Tibial artery (tissue), 4 donors: ENCODE measurements at regions not wholly inside any gene's neighbourhood (a gene's known extent, or its start where the extent isn't known, plus 50 kb on each side); places are given as distances from the start of the nearest gene placed in this dataset.

ENCODE experiments used
- DNase-seq, 2 donors: peaks; one replicate each; pipeline ENCODE4 v3.0.0-alpha.2; 2019
- H3K27ac ChIP-seq, 2 donors: fragments of 200-600 bp; sonication (generic) in 1 of 2; 1 replicate in 1 of 2; 2 replicates in 1 of 2; pipeline ENCODE4 v1.5.1; 2018 to 2019; ENCODE audit warnings: mild to moderate bottlenecking in 1 of 2
- H3K27me3 ChIP-seq, 2 donors: fragments of 200-600 bp; sonication (generic) in 1 of 2; one replicate each; pipeline versions ENCODE4 v1.5.1 to v1.6.0; 2016 to 2019
- H3K36me3 ChIP-seq, 3 donors: fragments of 200-600 bp; sonication (generic) in 2 of 3; one replicate each; pipeline ENCODE4 v1.5.1; 2016 to 2019; ENCODE audit warnings: mild to moderate bottlenecking in 2 of 3
- H3K4me1 ChIP-seq, 4 donors: fragments of 200-600 bp; sonication (generic) in 2 of 4; 1 replicate in 3 of 4; 2 replicates in 1 of 4; pipeline ENCODE4 v1.5.1; 2016 to 2019
- H3K4me3 ChIP-seq, 2 donors: fragments of 200-600 bp; sonication (generic) in 1 of 2; 1 replicate in 1 of 2; 2 replicates in 1 of 2; pipeline ENCODE4 v1.5.1; 2018 to 2019; ENCODE audit warnings: mild to moderate bottlenecking in 2 of 2
- H3K9me3 ChIP-seq, 3 donors: fragments of 200-600 bp; sonication (generic) in 1 of 3; one replicate each; pipeline ENCODE4 v1.5.1; 2016 to 2019
- intact Hi-C: fragments of 100-400 bp; cut with DNase I; formaldehyde crosslinking; loops from one replicate; pipeline ENCODE4 v1.15.0; 2023; ENCODE audit warnings: low total_unique reads
- TF ChIP-seq, protein P1 (sequence below), 2 experiments: fragments of 200-600 bp in 1 of 2; fragments of 450-650 bp in 1 of 2; IDR thresholded peaks; one replicate each; pipeline ENCODE4 v1.5.1; 2017 to 2019; ENCODE audit warnings: antibody characterized with exemption in 2 of 2, mild to moderate bottlenecking in 1 of 2, moderate library complexity in 1 of 2

DNA sequence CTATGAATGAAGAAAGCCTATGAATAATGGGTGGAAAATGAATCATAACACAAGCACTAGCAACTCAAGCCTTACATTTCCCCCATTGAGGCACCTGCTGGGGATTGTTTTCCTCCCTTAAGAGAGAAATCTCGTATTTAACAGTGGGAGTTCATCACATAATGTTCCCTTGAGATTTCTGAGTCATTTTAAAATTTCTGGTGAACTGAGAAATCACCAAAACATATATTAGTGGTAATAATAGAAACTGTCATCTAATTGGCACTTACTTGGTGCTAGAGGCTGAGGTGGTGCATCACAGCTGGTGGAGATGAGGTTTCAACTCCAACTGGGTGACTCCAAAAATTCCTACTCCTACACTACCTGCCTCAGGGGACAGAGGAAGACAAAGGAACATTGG lies 561.3 kb upstream of the LCORL start:
- Histone ChIP-seq H3K9me3 (no peaks in the 10 kb centered on the region), H3K27me3 (no peaks in the 10 kb centered on the region), H3K4me1 (no peaks in the 10 kb centered on the region), H3K27ac (no peak overlapping the region), H3K4me3 (no peak overlapping the region), H3K36me3 (no peaks in the 10 kb centered on the region)
- no peak for DNase-seq
- TF ChIP-seq, protein P1, sequence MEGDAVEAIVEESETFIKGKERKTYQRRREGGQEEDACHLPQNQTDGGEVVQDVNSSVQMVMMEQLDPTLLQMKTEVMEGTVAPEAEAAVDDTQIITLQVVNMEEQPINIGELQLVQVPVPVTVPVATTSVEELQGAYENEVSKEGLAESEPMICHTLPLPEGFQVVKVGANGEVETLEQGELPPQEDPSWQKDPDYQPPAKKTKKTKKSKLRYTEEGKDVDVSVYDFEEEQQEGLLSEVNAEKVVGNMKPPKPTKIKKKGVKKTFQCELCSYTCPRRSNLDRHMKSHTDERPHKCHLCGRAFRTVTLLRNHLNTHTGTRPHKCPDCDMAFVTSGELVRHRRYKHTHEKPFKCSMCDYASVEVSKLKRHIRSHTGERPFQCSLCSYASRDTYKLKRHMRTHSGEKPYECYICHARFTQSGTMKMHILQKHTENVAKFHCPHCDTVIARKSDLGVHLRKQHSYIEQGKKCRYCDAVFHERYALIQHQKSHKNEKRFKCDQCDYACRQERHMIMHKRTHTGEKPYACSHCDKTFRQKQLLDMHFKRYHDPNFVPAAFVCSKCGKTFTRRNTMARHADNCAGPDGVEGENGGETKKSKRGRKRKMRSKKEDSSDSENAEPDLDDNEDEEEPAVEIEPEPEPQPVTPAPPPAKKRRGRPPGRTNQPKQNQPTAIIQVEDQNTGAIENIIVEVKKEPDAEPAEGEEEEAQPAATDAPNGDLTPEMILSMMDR (IDR thresholded peaks at IDR 0.05): no peak
- intact Hi-C loops: no loop called here

DNA sequence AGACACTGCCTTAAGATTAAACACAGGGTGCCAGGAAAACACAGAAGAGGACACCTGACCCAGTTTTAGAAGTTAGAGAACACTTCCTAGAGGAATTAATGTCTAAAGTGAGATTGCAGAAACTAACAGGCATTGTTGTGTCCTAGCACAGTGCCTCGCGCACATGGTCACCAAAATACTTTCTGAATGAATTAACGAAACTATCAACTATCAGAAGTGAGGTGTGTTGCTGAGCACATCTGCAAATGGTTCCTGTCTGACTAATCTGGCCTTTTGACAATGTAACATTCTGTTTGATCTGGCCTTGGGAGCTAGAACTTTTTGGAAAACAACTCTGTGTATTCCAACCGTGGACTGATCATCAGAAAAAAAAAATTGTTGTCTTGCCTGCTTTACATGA lies 556.8 kb upstream of the LCORL start:
- Histone ChIP-seq H3K9me3 (no peaks in the 10 kb centered on the region), H3K36me3 (no peaks in the 10 kb centered on the region), H3K27ac (no peak overlapping the region), H3K4me3 (no peak overlapping the region), H3K4me1 (no peaks in the 10 kb centered on the region), H3K27me3 (no peaks in the 10 kb centered on the region)
- TF ChIP-seq, protein P1 (IDR thresholded peaks at IDR 0.05): no peak
- DNase-seq: no peak
- intact Hi-C loops: no loop called here

DNA sequence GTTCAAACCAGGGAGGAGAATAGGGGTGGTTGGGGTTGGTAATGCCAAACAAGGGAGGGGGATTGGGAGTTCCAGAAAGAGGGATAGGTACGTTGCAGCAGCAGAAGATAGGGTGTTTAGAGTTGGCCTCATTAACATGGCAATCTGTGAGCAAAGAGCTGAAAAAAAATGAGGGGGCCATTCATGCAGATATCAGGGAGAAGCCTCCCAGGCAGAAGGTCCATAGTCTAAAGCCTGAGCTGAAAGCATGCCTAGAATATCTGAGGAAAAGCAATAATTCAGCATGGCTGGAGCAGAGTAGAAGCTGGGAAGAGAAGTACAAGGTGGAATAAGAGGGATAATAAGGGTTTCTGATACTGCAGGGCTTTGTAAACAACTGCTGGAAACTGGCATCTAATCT lies 550.9 kb upstream of the LCORL start:
- no peaks in the 10 kb centered on the region for H3K4me1 ChIP-seq
- TF ChIP-seq, protein P1 (IDR thresholded peaks at IDR 0.05): no peak
- H3K9me3 ChIP-seq: no peaks in the 10 kb centered on the region
- H3K27ac ChIP-seq: no peak overlapping the region
- no peaks in the 10 kb centered on the region for H3K36me3 ChIP-seq
- intact Hi-C loops: no loop called here
- H3K27me3 ChIP-seq: no peaks in the 10 kb centered on the region
- no peak overlapping the region for H3K4me3 ChIP-seq
- no peak for DNase-seq

DNA sequence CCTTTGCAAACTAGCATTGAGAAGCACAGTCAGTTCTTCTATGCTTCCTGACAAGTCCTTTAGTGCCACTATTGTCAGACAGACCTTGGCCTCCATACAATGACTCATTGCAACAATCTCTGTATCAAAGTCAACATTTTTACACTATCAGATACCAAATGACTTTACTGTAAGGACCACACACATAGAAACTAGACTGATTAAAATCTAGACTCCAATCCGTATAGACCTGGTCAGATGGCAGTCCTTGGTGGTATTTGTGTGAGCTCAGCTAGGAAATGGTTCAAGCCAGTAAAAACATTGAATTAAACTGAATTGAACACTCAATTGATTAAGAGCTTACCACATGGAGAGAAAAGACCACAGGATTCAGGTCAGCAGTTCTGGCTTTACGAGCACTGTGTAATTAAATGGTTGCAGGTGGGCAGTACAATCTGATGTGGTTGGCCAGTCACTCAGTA lies 549.8 kb upstream of the LCORL start:
- Histone ChIP-seq H3K36me3 (no peaks in the 10 kb centered on the region), H3K4me1 (no peaks in the 10 kb centered on the region), H3K27me3 (no peaks in the 10 kb centered on the region), H3K4me3 (no peak overlapping the region), H3K27ac (no peak overlapping the region), H3K9me3 (no peaks in the 10 kb centered on the region)
- TF ChIP-seq, protein P1 (IDR thresholded peaks at IDR 0.05): no peak
- no peak for DNase-seq
- intact Hi-C loops: no loop called here

DNA sequence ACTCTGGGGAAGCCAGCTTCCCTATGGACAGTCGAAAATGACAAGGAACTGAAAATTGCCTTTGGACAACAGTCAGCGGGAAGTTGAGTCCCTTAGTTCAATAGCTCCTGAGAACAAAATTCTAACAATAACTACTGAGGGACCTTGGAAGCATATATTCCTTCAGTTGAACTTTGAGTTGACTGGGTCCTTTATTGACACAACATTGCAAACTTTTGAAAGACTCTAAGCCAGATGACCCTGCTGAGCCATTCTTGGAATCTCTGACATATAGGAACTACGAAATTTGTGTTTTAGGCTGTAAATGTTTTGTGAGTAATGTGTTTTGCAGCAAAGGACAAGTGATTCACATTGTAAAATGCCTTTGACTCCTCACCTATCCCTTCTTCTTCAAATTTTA lies 548.8 kb upstream of the LCORL start:
- no peak for DNase-seq
- Histone ChIP-seq H3K36me3 (no peaks in the 10 kb centered on the region), H3K4me3 (no peak overlapping the region), H3K4me1 (no peaks in the 10 kb centered on the region), H3K9me3 (no peaks in the 10 kb centered on the region), H3K27ac (no peak overlapping the region), H3K27me3 (no peaks in the 10 kb centered on the region)
- TF ChIP-seq, protein P1 (IDR thresholded peaks at IDR 0.05): no peak
- intact Hi-C loops: no loop called here

DNA sequence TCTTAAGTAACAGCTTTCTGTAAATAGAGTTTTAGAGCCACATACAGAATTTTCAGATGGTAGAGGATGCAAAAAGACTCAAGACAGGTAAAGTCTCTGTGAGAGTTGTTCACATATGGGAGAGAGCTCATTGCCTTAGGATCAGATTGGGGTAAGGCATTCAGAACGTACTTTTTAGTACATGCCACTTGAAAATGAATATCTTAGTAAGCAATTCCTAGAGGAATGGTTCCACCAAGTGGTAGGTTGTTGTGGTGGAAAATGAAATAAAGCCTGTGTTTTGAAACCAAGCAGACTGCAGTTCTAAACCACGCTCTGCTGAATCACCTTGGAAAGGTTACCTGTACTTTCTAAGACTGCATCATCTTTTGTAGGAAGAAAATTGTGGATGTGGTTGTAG lies 547.0 kb upstream of the LCORL start:
- intact Hi-C loops: no loop called here
- DNase-seq: no peak
- TF ChIP-seq, protein P1 (IDR thresholded peaks at IDR 0.05): no peak

More for the DNA sequence above, 547.0 kb upstream of the LCORL start:
- H3K4me1 ChIP-seq: no peaks in the 10 kb centered on the region
- H3K36me3 ChIP-seq: no peaks in the 10 kb centered on the region
- H3K9me3 ChIP-seq: no peaks in the 10 kb centered on the region
- H3K4me3 ChIP-seq: no peak overlapping the region
- H3K27me3 ChIP-seq: no peaks in the 10 kb centered on the region
- no peak overlapping the region for H3K27ac ChIP-seq
